HG02852 (cell line): ENCODE measurements at regions not wholly inside any gene's neighbourhood (a gene's known extent, or its start where the extent isn't known, plus 50 kb on each side); places are given as distances from the start of the nearest gene placed in this dataset.
"Not testable (repeated sequence)": the region's sequence is repeated elsewhere in the genome, so short reads cannot be mapped to it uniquely, and the experiment has no call there.

Source experiments
- ATAC-seq: cut with Tn5 transposase; IDR thresholded peaks from one replicate; pipeline ENCODE4 v1.9.1; 2021; ENCODE audit warnings: mild to moderate bottlenecking, moderate library complexity; ENCODE audit not compliant: unreplicated experiment

DNA sequence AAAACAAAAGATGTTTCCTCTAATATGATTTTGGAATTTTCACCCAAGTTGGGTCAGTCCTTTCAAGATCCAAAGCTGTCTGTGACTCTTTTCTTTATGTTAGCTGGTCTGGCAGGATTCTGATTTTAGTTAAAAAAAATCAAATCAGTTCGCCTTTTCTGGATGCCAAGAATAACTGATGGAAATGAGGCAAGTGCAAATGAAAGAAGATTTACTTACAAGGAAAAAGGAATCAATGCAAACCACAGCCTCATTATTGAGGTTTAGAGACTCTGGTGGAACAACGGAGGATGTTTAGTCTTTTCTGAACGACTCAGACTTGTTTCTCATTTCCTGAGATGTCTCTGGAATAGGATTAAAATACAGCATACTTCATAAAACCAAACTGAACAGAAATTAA, 117.0 kb upstream of the DYRK2 start:
- ATAC-seq = no peak

DNA sequence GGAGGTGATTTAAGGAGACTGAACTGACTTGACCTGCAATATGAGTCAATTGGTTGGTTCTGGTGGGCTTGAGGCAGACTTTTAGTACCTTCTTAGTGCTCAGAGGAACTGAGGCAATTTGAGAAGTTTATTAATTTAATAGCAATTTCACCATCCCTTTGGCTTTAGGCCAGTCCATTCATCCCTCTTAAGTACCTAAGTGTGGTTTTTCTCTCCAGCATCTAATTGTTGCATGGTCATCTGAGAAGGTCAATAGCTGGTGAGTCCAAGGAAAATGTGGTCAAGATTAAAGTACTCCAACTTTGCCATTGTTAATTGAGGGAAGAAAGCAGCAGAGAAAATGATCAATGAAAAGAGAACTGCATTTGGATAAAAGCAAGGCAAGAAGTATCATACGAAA, 115.4 kb upstream of the DYRK2 start:
- ATAC-seq = no peak

DNA sequence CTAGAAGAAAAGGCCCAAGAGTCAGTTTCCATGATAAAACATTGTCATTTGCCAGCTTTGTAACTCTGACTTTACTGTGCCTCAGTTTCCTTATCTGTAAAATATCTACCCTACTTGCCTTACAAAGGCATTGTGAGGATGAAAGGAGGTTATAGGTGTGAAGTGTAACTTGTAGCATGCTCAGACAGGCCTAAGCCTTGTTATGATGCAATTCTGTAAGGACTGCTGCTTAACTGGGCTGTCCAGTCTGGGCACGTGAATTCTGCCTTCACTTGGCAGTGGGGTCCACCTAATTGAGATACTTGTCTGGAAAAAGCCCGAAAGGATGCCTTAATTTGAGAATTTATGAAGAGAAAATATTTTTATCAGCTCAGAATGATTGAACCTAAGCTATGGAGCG, 114.5 kb upstream of the DYRK2 start:
- no peak for ATAC-seq

DNA sequence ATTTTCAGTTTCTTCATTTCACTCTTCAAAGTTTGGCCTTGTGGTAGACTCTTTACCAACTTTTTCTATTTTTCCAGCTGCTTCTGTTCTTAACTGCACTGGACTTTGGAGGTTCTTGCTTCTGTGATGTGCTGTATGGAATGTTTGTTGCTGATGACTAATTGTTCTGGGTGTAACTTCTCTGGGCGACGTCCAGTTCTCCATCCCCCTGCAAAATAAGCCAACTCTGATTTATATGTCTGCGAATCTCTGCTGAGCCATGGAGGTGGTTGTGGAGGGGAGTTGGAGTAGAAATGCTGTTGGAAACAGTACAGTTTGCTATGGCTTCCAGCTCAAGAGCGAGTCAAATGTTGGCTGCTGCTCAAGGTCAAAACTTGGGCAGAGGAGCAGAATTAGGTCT, 113.9 kb upstream of the DYRK2 start:
- no peak for ATAC-seq

DNA sequence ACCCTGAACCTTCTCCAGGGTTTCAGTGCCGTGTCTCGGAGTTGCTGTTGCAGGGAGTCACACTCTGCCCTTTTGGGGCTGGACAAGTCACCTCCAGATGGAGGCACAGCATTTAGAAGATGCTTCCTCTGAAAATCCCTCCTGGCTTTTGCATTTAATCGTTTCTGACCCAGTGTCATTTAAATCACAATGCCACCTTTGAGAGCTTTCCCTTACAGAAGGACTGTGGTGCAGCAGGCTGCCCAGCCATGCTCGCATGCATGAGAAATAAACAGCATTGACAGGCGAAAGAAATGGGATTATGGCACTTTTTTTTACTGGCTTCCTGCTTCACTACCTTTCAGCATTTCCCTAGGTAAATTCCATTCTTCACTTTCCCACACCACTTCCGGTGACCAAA, 113.4 kb upstream of the DYRK2 start:
- ATAC-seq = no peak

DNA sequence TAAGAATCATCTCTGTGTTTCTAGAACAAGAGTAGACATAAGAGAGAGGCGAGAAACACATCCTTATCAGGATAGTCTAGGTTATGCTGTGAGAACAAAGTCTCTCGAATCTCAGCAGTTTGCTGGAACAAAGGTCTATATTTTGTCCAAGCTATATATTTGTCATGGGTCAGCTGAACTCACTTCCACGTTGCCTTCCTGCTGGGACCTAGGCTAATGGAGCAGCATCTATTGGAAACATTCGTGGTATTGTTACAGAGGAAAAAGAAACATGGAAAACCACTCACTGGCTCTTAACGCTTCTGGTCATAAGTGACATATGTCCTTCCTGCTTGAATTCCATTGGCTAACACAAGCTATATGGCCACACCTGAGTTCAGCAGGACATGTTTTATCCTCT, 112.6 kb upstream of the DYRK2 start:
- ATAC-seq = no peak

DNA sequence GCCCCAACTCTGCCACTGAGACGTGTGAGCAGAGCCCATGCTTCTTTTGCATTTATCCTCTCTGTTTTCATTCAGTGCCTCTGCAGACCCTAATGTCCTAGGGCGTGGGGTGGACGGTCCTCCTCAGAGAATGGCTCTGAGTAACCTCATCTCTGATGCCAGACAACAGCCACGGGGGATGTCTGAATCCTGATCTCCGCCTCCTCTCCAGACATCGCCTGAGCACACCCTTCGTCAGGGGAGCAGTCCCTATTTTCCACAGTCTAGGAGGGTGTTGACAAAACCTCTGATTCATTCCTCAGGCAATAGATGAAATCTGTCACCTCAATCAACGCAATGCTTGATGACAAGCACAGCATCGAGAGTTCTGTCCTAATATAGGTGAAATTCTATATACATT, 109.2 kb upstream of the DYRK2 start:
- ATAC-seq = no peak

DNA sequence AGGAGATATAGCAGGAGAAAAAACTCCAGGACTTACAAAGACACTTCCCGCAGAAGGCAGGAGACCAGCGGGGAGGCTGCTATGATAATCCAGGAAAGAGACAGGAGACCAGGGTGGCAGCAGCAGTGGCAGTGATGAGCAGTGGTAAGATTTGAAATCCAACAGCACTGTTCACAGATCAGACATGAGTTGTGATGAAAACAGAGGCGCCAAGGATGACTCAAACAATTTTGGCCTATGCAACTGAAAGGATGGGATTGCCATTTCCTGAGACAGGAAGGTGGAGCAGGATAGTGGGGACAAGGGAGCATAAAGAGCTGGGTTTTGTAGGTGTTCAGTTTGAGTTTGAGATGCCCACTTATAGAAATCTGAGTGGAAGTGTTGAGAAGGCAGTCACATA, 108.6 kb upstream of the DYRK2 start:
- ATAC-seq = no peak

DNA sequence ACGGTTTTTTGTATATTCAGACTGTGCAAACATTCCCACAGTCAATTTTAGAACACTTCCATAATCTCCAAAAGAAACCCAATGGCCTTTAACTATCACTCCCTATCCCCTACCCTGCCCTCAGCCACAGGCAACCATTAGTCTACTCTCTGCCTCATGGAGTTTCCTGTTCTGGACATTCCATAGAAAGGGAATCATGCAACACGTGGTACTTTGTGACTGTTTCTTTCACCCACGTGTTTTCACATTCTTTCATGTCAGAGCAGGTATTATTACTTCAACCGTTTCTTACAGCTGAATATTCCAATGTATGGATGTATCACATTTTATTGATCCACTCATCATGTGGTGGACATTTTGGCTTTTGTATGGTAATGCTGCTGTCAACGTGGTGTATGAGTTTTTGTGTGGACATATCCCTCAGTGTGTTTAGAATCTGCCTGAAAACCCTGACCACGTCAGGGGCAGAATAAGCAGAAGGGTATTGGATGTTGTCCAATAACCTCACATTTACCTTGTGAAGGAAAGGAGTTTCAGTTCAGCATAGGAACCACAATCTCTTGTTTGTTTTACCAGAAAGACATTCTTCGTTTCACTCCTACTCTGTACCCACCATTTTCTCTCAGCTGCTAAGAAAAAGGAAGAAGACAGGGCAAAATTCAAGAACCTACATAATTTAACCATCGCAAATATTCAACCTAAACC, 107.5 kb upstream of the DYRK2 start:
- peak; percentile 62 for ATAC-seq

DNA sequence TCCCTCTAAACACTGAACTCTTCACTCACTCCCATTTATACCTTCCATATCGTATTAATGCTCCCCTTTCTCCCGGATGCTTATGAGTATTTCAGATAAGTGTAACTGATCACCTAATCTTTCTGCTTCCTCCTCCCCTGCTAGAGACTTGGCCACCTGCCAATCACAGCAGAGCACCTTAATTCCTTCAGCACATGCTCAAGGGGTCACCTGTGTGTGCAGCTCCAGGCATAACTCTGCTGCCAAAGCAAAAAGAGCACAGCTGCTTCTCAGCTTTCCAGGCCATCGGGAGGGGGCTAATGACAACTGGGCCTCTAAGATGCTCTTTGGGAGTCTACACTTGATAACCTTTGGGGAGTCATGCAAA, 106.9 kb upstream of the DYRK2 start:
- ATAC-seq = peak; percentile 24

DNA sequence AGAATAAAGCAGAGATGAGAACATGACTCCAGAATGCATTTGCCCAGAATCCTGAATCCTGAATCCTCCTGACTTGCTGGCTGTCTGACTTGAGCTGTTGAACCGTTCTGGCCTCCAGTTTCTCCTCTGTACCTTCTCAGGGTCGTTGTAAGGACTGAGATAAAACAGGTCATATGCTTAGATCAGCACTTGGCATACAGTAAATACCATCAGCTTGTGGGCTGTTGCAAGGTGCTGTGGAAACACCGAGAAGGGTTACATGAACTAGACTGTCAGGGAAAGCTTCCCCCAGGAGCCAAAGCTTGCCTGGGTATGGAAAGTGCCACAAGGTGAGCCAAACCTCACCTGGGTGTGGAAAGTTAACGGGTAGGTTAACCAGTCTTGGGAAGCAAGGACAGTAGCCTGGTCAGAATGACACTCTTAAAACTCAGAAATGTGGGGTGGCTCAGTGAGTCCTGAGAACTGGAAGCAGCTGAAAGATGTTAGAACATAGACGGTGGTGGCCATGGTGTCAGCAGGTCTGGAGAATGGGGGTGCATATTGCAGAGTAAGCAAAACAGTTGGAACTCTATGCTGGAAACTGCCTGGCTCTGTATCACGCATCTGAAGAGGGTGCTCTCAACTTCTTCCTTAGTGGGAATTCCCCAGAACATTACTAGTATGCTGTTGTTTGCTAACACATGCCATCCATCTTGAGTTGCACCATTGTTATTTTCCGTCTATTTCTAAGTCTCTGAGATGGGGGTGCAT, 105.3 kb upstream of the DYRK2 start:
- no peak for ATAC-seq

DNA sequence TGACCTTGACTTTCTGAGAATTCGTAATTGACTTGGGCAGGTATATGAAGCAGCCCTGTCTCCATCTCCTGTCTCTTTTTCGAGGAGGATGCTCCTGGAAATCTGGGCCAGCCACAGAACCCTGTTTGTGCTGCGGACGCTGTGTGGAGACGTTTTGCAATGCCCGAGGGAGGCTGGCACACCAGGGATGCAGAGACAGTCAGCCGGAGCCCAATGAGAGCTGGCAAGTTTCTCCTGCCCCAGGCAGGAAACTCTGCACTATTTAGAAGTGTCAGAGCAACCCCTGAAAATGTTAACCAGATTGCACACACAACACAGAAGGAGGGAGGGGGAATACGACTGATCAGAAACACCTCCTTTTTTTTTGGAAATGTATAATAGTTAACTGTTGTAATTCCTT, 103.2 kb upstream of the DYRK2 start:
- ATAC-seq = no peak

DNA sequence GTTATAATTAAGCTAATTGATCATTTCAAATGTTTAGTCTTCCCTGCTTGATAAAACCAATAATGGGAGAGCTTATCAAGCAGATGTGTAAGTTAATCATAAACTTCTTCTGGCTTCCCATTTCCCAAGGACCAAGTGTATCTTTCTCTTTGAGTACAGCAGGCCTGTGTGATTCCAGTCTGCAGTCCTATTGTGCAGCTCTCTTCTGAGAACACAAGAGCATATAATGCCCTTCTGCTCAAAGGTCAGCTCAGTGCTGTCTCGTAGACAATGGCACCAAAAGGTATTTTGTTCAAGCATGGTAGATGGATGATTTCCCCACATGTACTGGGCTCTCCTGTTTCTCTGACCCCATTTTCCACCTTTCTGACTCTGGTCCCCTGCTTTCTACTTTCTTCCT, 101.8 kb upstream of the DYRK2 start:
- no peak for ATAC-seq

DNA sequence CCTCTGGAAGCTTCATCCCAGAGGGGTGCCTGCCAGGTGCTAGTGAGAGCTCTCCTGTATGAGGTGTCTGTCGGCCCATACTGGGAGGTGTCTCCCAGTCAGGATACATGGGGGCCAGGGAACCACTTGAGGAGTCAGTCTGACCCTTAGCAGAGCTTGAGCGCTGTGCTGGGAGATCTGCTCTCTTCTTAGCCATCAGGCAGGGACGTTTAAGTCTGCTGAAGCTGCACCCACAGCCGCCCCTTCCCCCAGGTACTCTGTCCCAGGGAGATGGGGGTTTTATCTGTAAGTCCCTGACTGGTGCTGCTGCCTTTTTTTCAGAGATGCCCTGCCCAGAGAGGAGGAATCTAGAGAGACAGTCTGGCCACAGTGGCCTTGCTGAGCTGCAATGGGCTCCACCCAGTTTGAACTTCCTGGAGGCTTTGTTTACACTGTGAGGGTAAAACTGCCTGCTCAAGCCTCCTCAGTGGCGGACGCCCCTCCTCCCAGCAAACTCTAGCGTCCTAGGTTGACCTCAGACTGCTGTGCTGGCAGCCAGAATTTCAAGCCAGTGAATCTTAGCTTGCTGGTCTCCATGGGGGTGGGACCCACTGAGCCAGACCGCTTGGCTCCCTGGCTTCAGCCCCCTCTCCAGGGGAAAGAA, 93.3 kb upstream of the DYRK2 start:
- not testable (repeated sequence) for ATAC-seq

DNA sequence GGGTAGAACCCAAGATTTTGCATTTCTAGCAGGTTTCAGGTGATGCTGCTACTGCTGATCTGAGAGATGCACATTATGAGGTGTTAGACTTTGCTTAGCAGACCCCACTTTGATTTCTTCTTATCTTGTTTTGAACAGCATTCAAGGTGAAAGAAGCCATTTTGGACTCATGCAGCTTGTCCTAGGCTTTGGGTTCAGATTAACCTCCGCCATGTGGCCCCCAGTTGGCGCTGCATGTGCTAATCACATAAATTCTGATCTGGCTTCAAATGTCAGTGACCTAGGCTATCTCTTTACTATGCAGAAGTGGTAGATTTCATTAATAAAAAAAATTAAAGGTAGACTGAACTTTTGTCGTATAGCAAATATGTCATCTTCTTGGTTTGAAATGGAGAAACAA, 89.8 kb upstream of the DYRK2 start:
- no peak for ATAC-seq

DNA sequence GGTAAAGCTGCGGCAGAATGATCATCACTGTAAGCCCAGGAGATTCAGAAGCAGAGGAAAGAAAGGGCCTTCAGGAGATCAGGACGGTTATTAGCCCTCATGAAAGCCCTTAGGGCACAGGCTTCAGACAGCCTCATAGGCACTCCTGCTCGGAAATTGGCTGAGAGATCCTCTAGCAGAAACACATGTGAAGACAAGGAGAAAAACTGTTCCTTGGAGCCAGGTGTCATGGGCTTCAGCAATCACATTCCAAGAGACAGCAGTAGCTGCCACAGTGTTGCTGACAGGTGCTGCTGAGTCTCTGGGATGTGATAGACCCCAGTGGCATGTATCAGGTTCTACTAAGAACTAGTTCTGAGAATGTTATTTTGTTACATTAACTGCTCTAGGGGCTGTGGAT, 88.8 kb upstream of the DYRK2 start:
- no peak for ATAC-seq

DNA sequence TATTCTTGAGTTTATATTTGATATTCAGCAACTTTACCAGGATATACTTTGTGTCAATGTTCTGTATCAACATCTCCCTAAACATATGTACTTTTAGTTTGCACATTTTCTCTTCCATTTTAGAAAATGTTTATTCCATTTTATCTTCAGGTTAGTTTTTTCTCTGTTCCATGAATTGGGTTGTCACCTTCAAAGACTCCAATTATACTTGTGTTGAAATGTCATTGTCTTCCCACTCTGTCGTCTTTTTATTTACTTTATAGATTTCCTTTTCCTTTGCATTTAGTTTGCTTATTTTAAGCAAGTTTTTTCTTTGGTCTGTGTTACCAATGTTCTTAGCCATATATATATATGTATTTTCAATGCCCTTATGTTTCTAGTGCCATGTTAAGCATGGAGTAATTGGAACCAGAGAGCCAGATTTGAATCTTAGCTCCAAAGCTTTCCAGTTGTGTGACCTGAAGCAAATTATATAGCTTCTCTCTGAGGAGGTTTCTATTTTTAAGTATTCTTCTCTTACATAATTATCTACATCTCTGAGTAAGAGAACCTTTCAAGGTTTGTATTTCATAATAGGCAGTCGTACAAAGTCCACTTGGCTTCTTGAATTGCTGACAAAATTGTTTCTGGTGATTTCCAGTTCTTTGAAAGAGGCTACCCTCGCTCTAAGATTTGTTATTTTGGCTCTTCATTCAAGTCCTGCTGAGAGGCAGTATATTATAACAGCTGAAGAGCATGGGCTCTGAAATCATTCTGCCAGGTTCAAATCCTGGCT, 85.8 kb upstream of the DYRK2 start:
- no peak for ATAC-seq

DNA sequence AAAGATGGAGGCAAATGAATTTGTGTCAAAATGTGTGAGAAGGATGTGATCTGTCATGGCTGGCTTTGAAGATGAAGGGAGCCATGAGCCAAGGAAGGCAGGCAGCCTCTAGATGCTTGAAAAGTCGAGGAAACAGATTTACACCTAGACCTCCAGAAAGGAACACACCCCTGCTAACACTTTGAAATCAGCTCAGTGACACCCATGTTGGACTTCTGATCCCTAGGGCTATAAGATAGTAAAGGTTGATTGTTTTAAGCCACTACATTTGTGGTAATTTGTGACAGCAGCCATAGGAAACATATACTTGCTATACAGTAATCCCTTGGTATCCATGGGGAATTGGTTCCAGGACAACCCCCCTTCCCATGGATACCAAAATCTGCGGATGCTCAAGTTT, 80.5 kb upstream of the DYRK2 start:
- no peak for ATAC-seq

DNA sequence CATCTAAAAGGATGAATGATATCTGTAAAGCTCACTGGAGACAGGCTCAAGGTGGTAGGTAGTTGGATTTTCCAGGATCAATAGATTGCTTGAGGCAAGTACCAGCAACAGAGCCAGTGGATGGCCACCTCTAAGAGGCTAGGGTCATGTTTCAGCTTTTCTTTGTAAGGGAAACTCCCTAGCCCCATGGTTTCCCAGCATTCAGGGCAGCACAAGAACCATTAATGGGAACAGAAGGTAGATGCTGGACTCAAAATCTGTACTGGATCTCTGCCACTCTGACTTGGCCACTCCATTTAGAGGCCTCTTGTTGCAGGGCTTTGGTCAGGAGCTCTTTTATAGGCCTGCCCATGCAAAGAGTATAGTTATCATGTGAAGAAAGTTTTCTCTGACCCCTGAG, 76.1 kb upstream of the DYRK2 start:
- ATAC-seq = no peak

DNA sequence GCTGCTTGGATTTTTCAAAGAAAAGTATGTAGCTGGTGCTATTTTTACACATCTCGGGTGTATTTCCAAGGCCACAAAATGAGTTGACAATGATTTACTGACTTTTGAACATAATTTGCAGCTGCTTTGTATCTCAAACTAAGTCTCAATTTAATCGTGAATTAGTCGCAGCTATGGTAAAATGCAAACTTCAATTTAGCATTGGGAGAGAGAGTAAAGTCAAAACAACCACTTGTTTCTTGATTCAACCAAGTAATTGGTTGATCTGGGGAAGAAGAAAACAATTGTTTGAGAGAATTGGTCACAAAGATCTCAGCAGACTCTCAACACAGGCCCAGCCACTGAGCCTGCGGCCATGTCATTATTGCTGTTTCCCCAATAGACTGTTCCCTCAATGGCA, 75.0 kb upstream of the DYRK2 start:
- no peak for ATAC-seq

DNA sequence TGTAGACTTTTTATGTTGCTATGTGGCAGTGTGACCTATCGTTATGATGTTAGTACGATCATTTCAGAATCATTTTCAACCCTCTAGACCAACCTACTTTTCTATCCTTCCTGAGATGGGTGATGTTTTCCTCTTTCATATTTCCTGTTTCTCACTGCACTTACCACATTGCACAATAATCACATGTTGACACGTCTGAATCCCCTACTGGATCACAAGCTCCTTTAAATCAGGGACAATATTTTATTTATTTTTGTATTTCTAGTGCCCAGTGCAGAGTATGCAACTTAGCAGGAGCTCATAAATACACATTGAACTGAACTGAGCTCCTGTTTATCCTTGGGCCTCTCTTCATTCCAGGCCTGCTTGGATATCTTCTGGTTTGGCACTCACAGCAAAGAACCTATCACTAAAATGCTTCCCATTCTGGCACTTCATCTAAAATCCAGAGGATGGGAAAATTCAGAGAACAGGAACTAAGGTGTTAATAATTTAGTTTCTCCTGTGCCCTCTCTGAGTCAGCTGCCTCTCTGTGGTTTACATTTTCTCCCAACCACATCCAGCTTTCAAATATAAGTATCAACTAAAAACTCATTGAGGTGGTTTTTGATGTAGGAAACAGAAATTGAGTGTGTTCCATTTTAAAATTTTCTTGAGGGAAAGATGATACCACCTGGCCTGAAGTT, 69.4 kb upstream of the DYRK2 start:
- ATAC-seq = no peak
